GM12878 (cell line): ENCODE measurements at regions not wholly inside any gene's neighbourhood (a gene's known extent, or its start where the extent isn't known, plus 50 kb on each side); places are given as distances from the start of the nearest gene placed in this dataset.

Source experiments
- ATAC-seq: fragments of 200-7000 bp; cut with Tn5 transposase; 3 replicates; pipeline ENCODE4 v1.9.1; 2020; ENCODE audit warnings: mild to moderate bottlenecking, moderate library complexity
- BruUV-seq: library from RNA; stranded (reverse); fragments of 400-500 nt; replicated peaks from 2 replicates; lab custom pipeline; 2021; lab: Mats Ljungman, UMichigan
- CTCF ChIA-PET: fragments of 300-600 bp; sonication (Branson Sonifier 250); formaldehyde crosslinking; extraction: SDS; loops from one replicate; lab custom pipeline; 2021; ENCODE audit warnings: inconsistent platforms; lab: Yijun Ruan, JAX
- POLR2A ChIA-PET: fragments of 350-600 bp; formaldehyde crosslinking; extraction: SDS; loops from one replicate; lab custom pipeline; 2021; ENCODE audit warnings: inconsistent platforms; lab: Charles Lee
- RAD21 ChIA-PET: fragments of 300-600 bp; sonication (Branson Sonifier 250); formaldehyde crosslinking; loops from one replicate; lab custom pipeline; 2023; ENCODE audit warnings: antibody characterized with exemption; ENCODE audit not compliant: unreplicated experiment; lab: Charles Lee
- SMC1A ChIA-PET: fragments of 300-600 bp; sonication (Branson Sonifier 250); formaldehyde crosslinking; loops from one replicate; lab custom pipeline; 2023; ENCODE audit not compliant: unreplicated experiment, uncharacterized antibody; lab: Charles Lee
- DNase-seq: peaks from one replicate; pipeline ENCODE4 v3.0.0-alpha.2; 2011; ENCODE audit warnings: low read depth, low spot score
- FAIRE-seq: peaks from 3 replicates; lab custom pipeline; 2011; peaks lifted over from hg19 to GRCh38; lab: Jason Lieb, UNC
- H2AFZ ChIP-seq: 2 replicates; pipeline ENCODE4 v1.6.0; 2011; ENCODE audit warnings: low read depth, low read length, control low read depth; ENCODE audit not compliant: control insufficient read depth
- H3K27ac ChIP-seq: 2 replicates; pipeline ENCODE4 v1.5.1; 2011; ENCODE audit warnings: control low read depth; ENCODE audit not compliant: control insufficient read depth, insufficient read depth
- H3K27me3 ChIP-seq, 2 experiments: replicated peaks in 1 of 2; 2 replicates each; pipeline versions ENCODE4 v1.6.0 to v1.6.1; 2011; ENCODE audit warnings: low read length in 1 of 2; ENCODE audit not compliant: control insufficient read depth in 2 of 2, insufficient read depth in 2 of 2
- H3K36me3 ChIP-seq, 2 experiments: 2 replicates each; pipeline ENCODE4 v1.5.1; 2011; ENCODE audit warnings: low read length in 1 of 2; ENCODE audit not compliant: control insufficient read depth in 2 of 2, insufficient read depth in 2 of 2
- H3K4me1 ChIP-seq: 2 replicates; pipeline ENCODE4 v1.6.1; 2011; ENCODE audit warnings: mild to moderate bottlenecking, low read length, moderate library complexity, mixed read lengths; ENCODE audit not compliant: control insufficient read depth, insufficient read depth
- H3K4me2 ChIP-seq: 2 replicates; pipeline ENCODE4 v1.6.0; 2011; ENCODE audit warnings: control low read depth; ENCODE audit not compliant: control insufficient read depth, insufficient read depth
- H3K4me3 ChIP-seq: fragments of 200-600 bp; sonication (generic); 2 replicates; pipeline ENCODE4 v1.5.1; 2016
- H3K79me2 ChIP-seq: 2 replicates; pipeline ENCODE4 v1.6.0; 2011; ENCODE audit warnings: low read length; ENCODE audit not compliant: control insufficient read depth, insufficient read depth
- H3K9ac ChIP-seq: 2 replicates; pipeline ENCODE4 v1.8.0; 2011; ENCODE audit warnings: low read length, control low read depth, mixed read lengths; ENCODE audit not compliant: control insufficient read depth, insufficient read depth
- H3K9me3 ChIP-seq: replicated peaks from 3 replicates; pipeline ENCODE4 v1.5.1; 2011; ENCODE audit warnings: mild to moderate bottlenecking, low read length; ENCODE audit not compliant: control insufficient read depth, insufficient read depth
- H4K20me1 ChIP-seq: 2 replicates; pipeline ENCODE4 v1.6.0; 2011; ENCODE audit not compliant: control insufficient read depth, insufficient read depth
- CBX5 ChIP-seq: sonication (generic); IDR thresholded peaks from 2 replicates; pipeline ENCODE4 v1.6.1; 2016; ENCODE audit warnings: low read depth, moderate library complexity, mild to moderate bottlenecking, inconsistent platforms
- EP300 ChIP-seq, 2 experiments: fragments of 150-350 bp in 1 of 2; IDR thresholded peaks; 2 replicates each; pipeline ENCODE4 v1.6.1; 2011 to 2012; ENCODE audit warnings: low read depth in 2 of 2, low read length in 2 of 2, borderline replicate concordance in 1 of 2, improper control_type of control experiment in 1 of 2, inconsistent platforms in 1 of 2; ENCODE audit not compliant: control insufficient read depth in 1 of 2
- ETV6 ChIP-seq, 2 experiments: fragments of 450-650 bp in 1 of 2; IDR thresholded peaks in 1 of 2; conservative IDR thresholded peaks in 1 of 2; 2 replicates each; pipeline ENCODE4 v1.6.1; 2014; ENCODE audit warnings: antibody characterized with exemption in 1 of 2, borderline replicate concordance in 1 of 2, low read depth in 1 of 2, mild to moderate bottlenecking in 1 of 2, moderate library complexity in 1 of 2
- HDAC2 ChIP-seq: fragments of 200-600 bp; sonication (generic); IDR thresholded peaks from 2 replicates; pipeline ENCODE4 v1.6.1; 2017
- JUNB ChIP-seq: IDR thresholded peaks from 2 replicates; pipeline ENCODE4 v1.6.1; 2016; ENCODE audit warnings: antibody characterized with exemption, mild to moderate bottlenecking
- KLF5 ChIP-seq: fragments of 450-650 bp; IDR thresholded peaks from 2 replicates; pipeline ENCODE4 v1.6.1; 2014; ENCODE audit warnings: mild to moderate bottlenecking; ENCODE audit not compliant: partially characterized antibody
- LARP7 ChIP-seq: fragments of 450-650 bp; IDR thresholded peaks from 2 replicates; pipeline ENCODE4 v1.6.1; 2017; ENCODE audit warnings: mild to moderate bottlenecking
- RB1 ChIP-seq: fragments of 450-650 bp; formaldehyde crosslinking; IDR thresholded peaks from 2 replicates; pipeline ENCODE4 v1.6.1; 2017; ENCODE audit warnings: mild to moderate bottlenecking, borderline replicate concordance
- SREBF2 ChIP-seq: IDR thresholded peaks from 2 replicates; pipeline ENCODE4 v1.6.1; 2012; ENCODE audit warnings: mild to moderate bottlenecking, low read length
- TCF7 ChIP-seq: IDR thresholded peaks from 2 replicates; pipeline ENCODE4 v1.6.1; 2014; ENCODE audit warnings: antibody characterized with exemption, borderline replicate concordance
- WGBS: methylation state at CpG from one replicate; pipeline ENCODE4 v1.1.6; 2016; ENCODE audit warnings: low lambda C conversion rate; ENCODE audit not compliant: insufficient replicate concordance, insufficient coverage; ENCODE audit errors: missing lambda C conversion rate; 5-methylcytosine and 5-hydroxymethylcytosine counted together
- in situ Hi-C: fragments of 300-500 bp; cut with MboI; formaldehyde crosslinking; loops from 9 replicates; pipeline ENCODE4 v1.14.3; 2018; ENCODE audit warnings: mixed read lengths
- intact Hi-C: fragments of 100-400 bp; cut with micrococcal nuclease; formaldehyde crosslinking; loops from one replicate; pipeline ENCODE4 v1.14.2; 2022; ENCODE audit not compliant: unreplicated experiment

DNA sequence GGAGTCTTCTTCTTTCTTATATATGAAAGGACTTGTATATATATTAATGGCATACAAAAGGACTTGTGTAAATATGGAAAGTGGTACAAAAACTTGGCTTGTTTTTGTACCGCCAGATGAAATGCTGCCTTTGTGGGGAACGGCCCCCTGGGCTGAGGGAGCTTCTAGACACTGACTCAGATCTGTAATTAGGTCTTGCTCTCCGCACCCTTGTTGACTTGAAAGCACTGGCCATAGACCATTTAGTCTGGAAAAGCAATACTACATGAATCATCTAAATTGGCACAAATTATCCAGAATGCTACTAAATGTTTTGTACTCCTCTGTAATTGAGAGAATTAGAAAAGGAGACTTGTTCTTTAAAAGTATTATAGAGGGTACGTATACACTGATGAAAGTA, 399.9 kb upstream of the RGS6 start:
- POLR2A ChIA-PET, result no interaction called here
- no peak for FAIRE-seq
- H3K9me3 ChIP-seq, result no peaks in the 10 kb centered on the region
- ATAC-seq, result no peak
- H3K4me1 ChIP-seq, result peaks cover 11% of the 10 kb centered on the region; the same call in 1 of the 2 replicates
- no peak overlapping the region for H3K4me2 ChIP-seq
- RAD21 ChIA-PET, result no interaction called here
- BruUV-seq, result no TSS peak
- intact Hi-C loops (no loop called here), in situ Hi-C loops (no loop called here)
- DNase-seq, result no peak
- no peaks in the 10 kb centered on the region for H3K27me3 ChIP-seq
- no peak overlapping the region for H2AFZ ChIP-seq
- peaks cover 19% of the 10 kb centered on the region for H3K79me2 ChIP-seq
- no peak overlapping the region for H3K9ac ChIP-seq
- no peak overlapping the region for H3K4me3 ChIP-seq
- peaks cover 2 to 12% of the 10 kb centered on the region in 2 experiments; a peak in 3 of 4 replicates for H3K36me3 ChIP-seq
- H3K27ac ChIP-seq, result peak overlapping the region; percentile 64
- 97% methylated on average over 4 of the region's 4 CpGs for WGBS
- no peak for TF ChIP-seq CBX5
- TF ChIP-seq HDAC2, result no peak
- TF ChIP-seq EP300 (IDR thresholded peaks at IDR 0.05; ENCODE audit: borderline replicate concordance in 1 of 2, control insufficient read depth in 1 of 2, low read depth in 2 of 2, low read length in 2 of 2), result no peak
- TF ChIP-seq RB1, result no peak
- TF ChIP-seq TCF7, result no peak
- no peak for TF ChIP-seq JUNB
- TF ChIP-seq LARP7, result no peak
- no peak for TF ChIP-seq KLF5
- SMC1A ChIA-PET, result no interaction called here
- CTCF ChIA-PET, result no interaction called here
- no peaks in the 10 kb centered on the region for H4K20me1 ChIP-seq

DNA sequence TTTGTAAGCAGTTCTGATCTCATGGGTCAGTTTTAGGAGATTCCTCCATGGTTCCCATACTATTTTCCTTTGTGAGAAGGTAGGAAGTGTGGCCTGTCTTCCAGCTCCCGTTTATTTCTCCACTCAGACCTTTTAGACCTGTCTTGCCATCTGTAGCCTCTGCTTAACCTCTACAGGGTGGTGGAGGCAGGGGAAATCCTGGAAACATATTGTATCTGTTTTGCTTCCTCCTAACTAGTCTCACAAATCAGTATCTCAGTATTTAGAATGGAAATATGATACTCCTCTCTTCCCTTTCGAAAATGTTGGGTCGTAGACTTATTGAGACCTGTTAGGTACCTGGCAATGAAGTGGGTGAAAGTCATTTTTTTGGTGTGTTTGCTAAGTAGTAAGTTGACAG, 399.4 kb upstream of the RGS6 start:
- TF ChIP-seq ETV6 (conservative IDR thresholded peaks at IDR 0.05 in 1 of 2, IDR thresholded peaks at IDR 0.05 in 1 of 2; ENCODE audit: borderline replicate concordance in 1 of 2, low read depth in 1 of 2), result peak in 1 of 2 experiments; percentile 18; a peak in 1 of 4 replicates
- no peak for TF ChIP-seq SREBF2
- TF ChIP-seq, all 136 proteins: peak for 1
- Histone ChIP-seq H4K20me1 (no peaks in the 10 kb centered on the region), H3K4me2 (no peak overlapping the region), H3K27ac (peak overlapping the region; percentile 64), H3K4me3 (no peak overlapping the region), H3K9me3 (no peaks in the 10 kb centered on the region), H3K79me2 (peaks cover 15% of the 10 kb centered on the region), H2AFZ (no peak overlapping the region), H3K9ac (no peak overlapping the region), H3K36me3 (peaks cover 2 to 12% of the 10 kb centered on the region in 2 experiments; a peak in 3 of 4 replicates), H3K4me1 (peaks cover 11% of the 10 kb centered on the region; the same call in 1 of the 2 replicates), H3K27me3 (no peaks in the 10 kb centered on the region)
- DNase-seq, result no peak
- WGBS, result 37% methylated on average over 3 of the region's 3 CpGs
- ChIA-PET POLR2A (no interaction called here), RAD21 (no interaction called here), SMC1A (no interaction called here), CTCF (no interaction called here)
- intact Hi-C loops (no loop called here), in situ Hi-C loops (no loop called here)
- ATAC-seq, result peak; percentile 75
- no TSS peak for BruUV-seq
- FAIRE-seq, result peak; percentile 52
